Neural progenitor cell (in vitro differentiated cells): ENCODE measurements at regions not wholly inside any gene's neighbourhood (a gene's known extent, or its start where the extent isn't known, plus 50 kb on each side); places are given as distances from the start of the nearest gene placed in this dataset.

Experiments
- EZH2 ChIP-seq: fragments of 200-600 bp; sonication (generic); IDR thresholded peaks from 2 replicates; pipeline ENCODE4 v1.6.1; 2017; ENCODE audit warnings: antibody characterized with exemption, mild to moderate bottlenecking, moderate library complexity
- EZH2phosphoT487 ChIP-seq: fragments of 200-600 bp; sonication (generic); IDR thresholded peaks from 2 replicates; pipeline ENCODE4 v1.6.1; 2017; ENCODE audit warnings: antibody characterized with exemption
- TF ChIP-seq, protein P1 (sequence below): fragments of 200-600 bp; sonication (generic); IDR thresholded peaks from 2 replicates; pipeline ENCODE4 v1.5.1; 2017; ENCODE audit warnings: antibody characterized with exemption, mild to moderate bottlenecking

DNA sequence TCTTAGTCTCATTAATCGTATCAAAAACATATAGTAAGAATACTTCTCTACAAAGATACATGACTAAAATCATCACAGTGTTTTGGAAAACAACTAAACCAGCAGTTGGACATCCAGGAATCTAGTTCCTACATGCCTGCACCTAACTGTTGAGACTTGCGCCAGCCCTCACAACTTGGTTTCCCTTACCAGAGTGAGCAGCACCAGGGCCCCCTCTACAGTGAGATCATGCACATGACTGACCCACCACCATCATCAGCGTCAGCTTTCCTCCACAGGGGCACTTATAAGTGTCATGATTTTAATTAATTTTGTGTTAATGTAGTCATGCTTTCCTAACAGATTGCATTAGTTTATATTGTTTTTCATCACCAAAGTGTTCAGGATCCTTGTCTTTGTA is 1322.0 kb downstream of the EFNB2 start:
- TF ChIP-seq EZH2 = no peak
- TF ChIP-seq, protein P1, sequence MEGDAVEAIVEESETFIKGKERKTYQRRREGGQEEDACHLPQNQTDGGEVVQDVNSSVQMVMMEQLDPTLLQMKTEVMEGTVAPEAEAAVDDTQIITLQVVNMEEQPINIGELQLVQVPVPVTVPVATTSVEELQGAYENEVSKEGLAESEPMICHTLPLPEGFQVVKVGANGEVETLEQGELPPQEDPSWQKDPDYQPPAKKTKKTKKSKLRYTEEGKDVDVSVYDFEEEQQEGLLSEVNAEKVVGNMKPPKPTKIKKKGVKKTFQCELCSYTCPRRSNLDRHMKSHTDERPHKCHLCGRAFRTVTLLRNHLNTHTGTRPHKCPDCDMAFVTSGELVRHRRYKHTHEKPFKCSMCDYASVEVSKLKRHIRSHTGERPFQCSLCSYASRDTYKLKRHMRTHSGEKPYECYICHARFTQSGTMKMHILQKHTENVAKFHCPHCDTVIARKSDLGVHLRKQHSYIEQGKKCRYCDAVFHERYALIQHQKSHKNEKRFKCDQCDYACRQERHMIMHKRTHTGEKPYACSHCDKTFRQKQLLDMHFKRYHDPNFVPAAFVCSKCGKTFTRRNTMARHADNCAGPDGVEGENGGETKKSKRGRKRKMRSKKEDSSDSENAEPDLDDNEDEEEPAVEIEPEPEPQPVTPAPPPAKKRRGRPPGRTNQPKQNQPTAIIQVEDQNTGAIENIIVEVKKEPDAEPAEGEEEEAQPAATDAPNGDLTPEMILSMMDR = peak; percentile 21
- TF ChIP-seq EZH2phosphoT487 = no peak
